ENCODE measurements at regions not wholly inside any gene's neighbourhood (a gene's known extent, or its start where the extent isn't known, plus 50 kb on each side); places are given as distances from the start of the nearest gene placed in this dataset.

DNA sequence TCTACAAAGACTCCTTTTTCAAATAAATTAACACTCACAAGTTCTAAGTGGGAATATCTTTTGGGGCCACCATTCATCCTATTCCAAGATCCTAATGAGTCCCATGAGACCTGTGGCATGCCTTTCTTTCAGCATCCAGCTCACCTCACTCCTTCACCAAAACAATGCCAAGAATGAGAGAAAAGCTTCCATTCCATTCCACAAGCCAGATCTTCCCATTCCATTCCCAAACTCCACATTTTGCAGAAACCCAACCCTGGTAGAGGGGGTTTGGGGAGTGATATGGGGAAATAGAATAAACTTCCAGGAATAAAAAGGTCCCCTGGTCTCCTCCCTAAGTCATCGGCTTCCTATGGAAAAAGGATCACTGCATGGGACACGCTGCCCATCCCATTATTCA, 392.2 kb downstream of the NPIPA8 start:
- TF ChIP-seq, protein P1, sequence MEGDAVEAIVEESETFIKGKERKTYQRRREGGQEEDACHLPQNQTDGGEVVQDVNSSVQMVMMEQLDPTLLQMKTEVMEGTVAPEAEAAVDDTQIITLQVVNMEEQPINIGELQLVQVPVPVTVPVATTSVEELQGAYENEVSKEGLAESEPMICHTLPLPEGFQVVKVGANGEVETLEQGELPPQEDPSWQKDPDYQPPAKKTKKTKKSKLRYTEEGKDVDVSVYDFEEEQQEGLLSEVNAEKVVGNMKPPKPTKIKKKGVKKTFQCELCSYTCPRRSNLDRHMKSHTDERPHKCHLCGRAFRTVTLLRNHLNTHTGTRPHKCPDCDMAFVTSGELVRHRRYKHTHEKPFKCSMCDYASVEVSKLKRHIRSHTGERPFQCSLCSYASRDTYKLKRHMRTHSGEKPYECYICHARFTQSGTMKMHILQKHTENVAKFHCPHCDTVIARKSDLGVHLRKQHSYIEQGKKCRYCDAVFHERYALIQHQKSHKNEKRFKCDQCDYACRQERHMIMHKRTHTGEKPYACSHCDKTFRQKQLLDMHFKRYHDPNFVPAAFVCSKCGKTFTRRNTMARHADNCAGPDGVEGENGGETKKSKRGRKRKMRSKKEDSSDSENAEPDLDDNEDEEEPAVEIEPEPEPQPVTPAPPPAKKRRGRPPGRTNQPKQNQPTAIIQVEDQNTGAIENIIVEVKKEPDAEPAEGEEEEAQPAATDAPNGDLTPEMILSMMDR (IDR thresholded peaks at IDR 0.05) = no peak
- TF ChIP-seq POLR2A (IDR thresholded peaks at IDR 0.05; ENCODE audit: low read length) = no peak
- TF ChIP-seq JUN (IDR thresholded peaks at IDR 0.05) = no peak
- no peak for TF ChIP-seq RAD21 (conservative IDR thresholded peaks at IDR 0.05 in 1 of 2, IDR thresholded peaks at IDR 0.05 in 1 of 2)
- no peak for TF ChIP-seq MAFK (IDR thresholded peaks at IDR 0.05; ENCODE audit: partially characterized antibody)
- TF ChIP-seq SMC3 (IDR thresholded peaks at IDR 0.05) = no peak
- no peak for TF ChIP-seq NPAS2 (CRISPR knock-in tag; IDR thresholded peaks at IDR 0.05; ENCODE audit: borderline replicate concordance)
- TF ChIP-seq, protein P2, sequence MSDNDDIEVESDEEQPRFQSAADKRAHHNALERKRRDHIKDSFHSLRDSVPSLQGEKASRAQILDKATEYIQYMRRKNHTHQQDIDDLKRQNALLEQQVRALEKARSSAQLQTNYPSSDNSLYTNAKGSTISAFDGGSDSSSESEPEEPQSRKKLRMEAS (IDR thresholded peaks at IDR 0.05) = no peak
- TF ChIP-seq, protein P3, sequence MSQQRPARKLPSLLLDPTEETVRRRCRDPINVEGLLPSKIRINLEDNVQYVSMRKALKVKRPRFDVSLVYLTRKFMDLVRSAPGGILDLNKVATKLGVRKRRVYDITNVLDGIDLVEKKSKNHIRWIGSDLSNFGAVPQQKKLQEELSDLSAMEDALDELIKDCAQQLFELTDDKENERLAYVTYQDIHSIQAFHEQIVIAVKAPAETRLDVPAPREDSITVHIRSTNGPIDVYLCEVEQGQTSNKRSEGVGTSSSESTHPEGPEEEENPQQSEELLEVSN (IDR thresholded peaks at IDR 0.05; ENCODE audit: borderline replicate concordance, low read depth) = no peak
- TF ChIP-seq BHLHE40 (IDR thresholded peaks at IDR 0.05; ENCODE audit: low read depth, low read length) = no peak
- TF ChIP-seq RNF2 (IDR thresholded peaks at IDR 0.05; ENCODE audit: borderline replicate concordance, low read depth) = no peak
- TF ChIP-seq FOSL2 (IDR thresholded peaks at IDR 0.05) = no peak
- TF ChIP-seq FOSL2 (CRISPR knock-in tag; IDR thresholded peaks at IDR 0.05) = no peak
